NCI-H1092 (cell line): ENCODE measurements at regions not wholly inside any gene's neighbourhood (a gene's known extent, or its start where the extent isn't known, plus 50 kb on each side); places are given as distances from the start of the nearest gene placed in this dataset.
"Not testable (repeated sequence)": the region's sequence is repeated elsewhere in the genome, so short reads cannot be mapped to it uniquely, and the experiment has no call there.

Experiments
- DNase-seq: peaks from one replicate; lab custom pipeline; 2025; lab: John Stamatoyannopoulos, UW

DNA sequence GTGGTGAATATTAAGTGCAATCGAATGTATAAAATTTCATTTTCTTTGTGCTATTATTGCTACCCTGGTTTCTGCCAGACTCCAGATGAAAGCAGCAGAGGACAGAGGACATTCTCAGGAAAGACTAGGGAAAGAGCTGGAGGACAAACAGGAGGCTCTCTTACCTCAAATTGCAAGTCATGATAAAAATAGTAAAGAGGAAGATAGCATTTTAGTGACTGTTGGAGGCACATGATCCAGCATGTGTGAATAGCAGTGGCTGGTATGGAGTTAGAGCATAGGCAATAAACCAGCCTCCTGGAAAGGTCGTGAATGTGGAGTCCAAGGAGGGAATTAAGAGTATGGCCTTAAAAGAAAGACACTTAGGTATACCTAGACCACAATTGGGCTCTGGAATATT is 1040.0 kb downstream of the STPG2 start:
- DNase-seq = no peak

DNA sequence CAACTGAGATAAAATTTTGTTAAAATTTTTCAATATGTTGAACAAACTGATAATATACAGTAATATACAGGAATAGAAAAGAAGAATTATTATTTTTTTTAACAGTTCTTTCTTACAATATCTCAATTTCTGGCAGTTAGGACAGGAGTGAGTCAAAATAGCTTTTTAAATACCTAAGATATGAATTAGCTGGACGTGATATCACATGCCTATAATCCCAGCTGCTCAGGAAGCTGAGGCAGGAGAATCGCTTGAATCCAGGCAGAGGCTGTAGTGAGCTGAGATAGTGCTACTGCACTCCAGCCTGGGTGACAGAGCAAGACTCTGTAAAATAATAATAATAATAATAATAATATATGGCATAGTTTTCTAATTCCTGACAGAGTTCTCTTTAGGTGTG is 1039.3 kb downstream of the STPG2 start:
- DNase-seq = no peak

DNA sequence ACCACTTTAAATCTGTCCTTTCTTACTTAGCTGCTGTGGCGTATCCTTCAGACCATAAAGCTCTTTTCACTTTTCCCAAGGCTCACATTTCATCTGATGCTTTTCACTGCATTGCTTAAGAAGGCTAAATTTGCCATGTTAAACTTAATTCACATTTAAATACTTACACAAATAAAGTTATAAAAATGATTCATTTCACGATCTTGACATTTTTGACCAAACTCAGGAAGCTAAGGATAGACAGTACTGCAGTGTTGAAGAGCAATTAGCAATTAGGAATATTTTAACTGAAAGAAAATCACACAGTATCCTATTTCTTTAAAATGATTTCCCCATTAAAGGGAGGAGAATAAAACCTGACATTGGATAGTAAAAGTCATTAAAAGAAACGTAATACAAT is 1038.6 kb downstream of the STPG2 start:
- no peak for DNase-seq

DNA sequence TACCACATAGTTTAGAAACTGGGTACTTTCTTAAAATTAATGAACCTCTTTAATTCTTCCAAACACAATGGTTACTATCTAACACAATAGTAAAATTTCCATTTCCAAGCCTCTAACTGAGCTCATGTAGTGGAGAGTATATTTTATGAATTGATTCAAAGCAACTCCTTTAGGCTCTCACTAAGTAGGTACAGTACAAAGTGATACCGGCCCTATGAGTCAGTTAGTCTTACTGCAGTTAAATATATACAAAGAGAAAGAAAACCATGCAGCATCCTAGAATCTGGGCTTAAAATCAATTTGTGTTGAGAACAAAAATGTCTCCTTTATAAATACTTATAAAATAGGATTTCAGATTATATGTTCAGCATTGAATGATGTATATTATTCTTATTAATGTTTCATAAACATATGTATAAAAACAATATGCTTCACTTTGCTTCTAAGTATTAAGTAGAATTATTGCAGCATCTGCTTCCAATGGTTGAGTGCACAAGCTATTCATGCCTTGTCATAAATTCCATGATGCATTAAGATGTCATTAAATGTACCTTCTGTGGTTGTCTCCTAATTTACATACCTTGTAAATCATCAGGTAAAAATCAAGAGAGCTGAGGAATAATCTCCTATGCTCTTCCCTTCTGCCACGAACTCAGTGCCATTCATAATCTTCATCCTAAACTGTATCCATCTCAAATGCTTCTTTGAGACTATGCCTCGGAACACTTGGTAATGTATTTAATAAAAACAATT is 1037.8 kb downstream of the STPG2 start:
- no peak for DNase-seq

DNA sequence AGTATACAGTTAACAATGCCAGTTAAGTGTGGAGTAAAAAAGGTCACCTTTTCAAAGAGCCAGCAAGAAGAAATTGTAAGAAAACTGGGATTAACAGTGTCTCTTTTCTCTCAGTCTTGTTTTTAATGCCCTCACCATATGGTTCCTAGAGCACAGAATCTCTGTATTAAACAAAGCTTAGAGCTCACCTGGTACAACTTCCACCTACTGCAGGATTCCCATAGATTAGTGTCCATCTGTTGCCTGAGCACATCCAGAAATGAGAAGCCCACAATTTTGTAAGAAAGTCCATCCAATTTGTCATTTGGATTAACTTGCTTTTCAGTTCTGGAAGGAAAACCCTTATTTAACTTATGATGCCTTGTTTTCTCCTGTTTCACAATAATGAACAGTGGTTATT is 1037.1 kb downstream of the STPG2 start:
- no peak for DNase-seq

DNA sequence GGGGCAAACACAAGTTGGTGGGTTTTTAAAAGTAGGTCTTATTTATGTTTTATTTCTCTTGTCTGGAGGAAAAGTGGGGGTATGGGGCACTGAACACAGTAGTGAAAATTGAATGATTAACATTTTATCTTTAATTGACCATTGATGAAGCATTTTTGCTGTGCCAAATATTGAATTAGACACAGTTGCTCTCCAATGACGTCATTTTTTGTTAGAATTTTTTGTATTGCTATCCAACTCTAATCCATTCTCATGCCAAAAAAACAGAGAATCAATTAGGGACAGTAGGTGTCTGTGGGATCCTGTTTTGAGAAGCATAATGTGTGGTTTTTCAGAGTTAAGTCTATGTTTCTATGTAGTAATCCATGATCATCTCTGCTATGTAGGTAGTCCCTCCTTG is 1032.8 kb downstream of the STPG2 start:
- no peak for DNase-seq

DNA sequence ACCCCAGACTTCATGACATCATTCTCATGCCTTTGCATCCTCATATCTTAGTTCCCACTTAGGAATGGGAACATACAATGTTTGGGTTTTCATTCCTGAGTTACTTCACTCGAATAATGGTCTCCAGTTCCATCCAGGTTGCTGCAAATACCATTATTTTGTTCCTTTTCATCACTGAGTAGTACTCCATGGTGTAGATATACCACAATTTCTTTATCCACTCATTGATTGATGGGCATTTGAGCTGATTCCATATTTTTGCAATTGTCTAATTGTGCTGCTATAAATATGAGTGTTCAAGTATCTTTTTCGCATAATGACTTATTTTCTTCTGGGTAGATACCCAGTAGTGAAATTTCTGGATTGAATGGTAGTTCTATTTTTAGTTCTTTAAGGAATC is 1026.8 kb downstream of the STPG2 start:
- no peak for DNase-seq

DNA sequence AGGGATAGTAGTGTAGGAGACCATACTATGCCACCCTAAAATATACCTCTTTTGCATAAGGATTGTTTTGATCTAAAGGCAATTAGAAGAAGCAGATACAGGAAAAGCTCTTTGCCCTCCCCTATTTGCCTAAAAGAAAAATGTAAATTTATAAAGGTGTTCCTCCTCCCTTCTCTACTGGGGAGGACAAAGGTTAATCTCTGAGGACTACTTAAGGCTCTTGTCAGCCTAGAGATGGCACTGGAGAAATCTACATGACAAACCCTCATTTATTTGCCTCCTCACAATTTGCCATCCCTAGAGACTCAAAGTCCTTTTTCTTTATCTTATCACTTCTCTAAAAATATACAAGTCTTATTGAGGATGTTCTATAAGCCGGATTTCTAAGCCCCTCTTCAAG is 1021.8 kb downstream of the STPG2 start:
- no peak for DNase-seq

DNA sequence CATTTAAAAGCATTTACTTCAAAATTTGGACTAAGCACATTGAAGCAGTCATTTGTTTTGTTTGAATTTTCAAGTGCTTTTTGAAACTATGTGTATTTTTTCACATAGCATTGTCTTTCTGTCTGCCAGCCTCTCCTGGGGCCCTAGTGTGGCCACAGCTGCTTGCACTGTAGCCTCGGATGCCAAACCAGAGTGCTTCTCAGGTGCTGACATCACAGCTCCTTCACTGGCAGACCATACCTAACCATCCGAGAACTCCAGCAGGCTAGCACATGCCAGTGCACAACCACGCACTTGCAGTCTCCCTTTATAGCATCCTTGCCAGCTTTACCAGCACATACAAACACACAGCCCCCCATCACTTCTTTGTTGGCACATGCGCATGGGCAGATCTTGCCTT is 1019.7 kb downstream of the STPG2 start:
- no peak for DNase-seq

DNA sequence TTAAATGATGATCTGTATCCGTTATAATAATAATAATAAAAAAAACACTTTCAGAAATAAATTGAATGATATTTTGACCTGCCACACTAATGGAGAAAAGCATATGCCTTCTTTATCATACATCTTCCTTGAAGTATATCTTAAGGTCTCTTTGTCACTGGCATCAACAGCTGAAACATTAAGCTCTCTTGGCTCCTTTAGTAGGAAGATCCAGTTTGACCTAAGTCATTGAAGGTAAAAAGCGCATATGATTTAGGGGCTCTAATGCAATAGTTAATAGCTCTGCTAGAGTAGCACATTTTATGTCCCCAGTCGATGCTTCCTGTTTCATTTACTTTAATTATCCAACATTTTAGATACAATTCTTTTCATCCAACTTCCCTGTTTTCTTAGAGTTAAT is 1010.8 kb downstream of the STPG2 start:
- no peak for DNase-seq

DNA sequence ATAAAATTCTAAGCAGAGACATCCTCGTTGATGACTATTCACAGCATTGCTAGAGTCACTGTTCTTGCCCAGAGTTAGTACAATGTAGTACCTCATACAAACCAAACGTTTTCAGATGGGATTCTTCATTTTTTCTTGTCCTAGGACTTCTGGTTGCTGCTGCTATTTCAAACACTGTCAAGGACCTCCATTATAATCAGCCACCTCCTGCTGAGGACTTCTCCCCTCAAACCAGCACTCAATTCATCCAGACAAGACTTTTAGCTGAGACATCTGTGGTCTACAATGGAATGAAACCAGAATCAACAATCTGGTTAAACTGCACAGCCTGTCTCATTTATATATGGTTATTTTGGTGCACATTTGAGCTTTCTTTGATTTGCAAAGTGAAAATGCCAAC is 1008.8 kb downstream of the STPG2 start:
- DNase-seq = no peak

DNA sequence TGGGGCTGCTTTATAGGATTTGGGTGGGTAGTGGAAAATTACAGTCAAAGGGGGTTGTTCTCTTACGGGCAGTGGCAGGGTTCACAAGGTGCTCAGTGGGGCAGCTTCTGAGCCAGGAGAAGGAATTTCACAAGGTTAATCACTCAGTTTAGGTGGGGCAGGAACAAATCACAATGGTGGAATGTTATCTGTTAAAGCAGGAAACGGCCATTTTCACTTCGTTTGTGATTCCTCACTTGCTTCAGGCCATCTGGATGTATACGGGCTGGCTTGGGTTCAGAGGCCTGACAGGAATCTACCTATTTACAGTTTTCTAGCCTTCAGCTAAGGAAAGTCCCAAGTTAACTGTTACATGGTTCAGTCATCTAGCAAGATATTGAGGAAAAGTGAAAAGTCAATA is 1003.5 kb downstream of the STPG2 start:
- DNase-seq = no peak

DNA sequence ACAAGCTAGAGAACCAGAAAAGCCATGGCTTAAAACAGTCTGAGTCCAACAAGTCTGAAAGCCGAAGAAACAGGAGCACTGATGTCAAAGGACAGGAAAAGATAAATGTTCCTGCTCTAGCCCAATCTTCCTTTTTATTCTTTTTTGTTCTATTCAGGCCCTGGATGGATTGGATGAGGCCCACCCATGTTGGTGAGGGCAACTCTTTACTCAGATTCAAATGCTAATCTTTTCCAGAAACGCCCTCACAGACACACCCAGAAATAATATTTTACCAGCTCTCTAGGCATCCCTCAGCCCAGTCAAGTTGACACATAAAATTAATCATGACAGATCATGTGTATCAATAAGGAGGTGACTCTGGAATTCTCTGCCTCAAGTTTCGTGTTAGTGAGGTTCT is 1002.7 kb downstream of the STPG2 start:
- no peak for DNase-seq

DNA sequence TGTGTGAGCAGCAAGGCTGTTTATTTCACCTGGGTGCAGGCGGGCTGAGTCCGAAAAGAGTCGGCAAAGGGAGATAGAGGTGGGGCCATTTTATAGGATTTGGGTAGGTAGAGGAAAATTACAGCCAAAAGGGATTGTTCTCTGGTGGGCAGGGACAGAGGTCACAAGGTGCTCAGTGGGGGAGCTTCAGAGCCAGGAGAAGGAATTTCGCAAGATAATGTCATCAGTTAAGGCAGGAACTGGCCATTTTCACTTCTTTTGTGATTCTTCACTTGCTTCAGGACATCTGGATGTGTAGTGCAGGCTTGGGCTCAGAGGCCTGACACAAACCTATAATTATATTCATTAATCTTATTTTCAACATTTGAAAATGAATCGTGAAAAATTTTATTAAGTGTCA is 1001.9 kb downstream of the STPG2 start:
- DNase-seq = not testable (repeated sequence)

DNA sequence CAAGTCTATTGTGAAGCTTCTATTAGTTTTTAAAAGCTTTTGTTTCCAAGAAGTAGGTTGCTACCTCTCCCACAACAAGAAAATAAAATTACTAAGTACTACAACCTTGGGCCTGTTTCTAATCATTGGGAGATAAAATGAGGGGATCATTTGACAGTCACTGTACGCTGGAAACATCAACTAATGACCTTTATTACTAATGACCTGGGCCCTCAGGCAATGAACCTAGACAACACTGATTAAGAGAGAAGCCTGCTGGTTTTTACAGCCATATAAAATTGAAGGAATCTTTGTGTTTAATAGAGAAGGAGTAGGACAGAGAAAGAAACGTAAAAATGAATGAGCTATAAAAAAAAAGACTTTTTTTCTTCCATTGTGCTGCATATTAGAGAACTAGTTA is 1000.9 kb downstream of the STPG2 start:
- DNase-seq = no peak

DNA sequence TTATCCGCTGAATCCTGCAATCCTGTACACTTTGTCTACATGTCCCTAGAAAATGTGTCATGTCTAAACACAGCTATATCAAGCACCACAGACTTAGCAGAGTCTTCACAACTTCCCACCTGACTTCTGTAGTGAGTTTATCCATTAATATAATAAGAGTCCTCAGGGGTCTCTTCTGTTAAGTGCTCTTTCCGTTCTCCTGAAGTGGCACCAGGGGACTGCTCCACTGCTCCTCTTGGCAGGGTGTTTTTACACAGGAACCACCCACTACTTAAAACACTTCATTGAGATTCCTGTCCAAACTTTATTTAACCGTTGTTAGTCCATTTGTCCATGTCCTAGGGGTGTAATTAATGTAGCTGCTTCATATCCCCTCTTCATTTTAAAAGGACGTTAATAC is 1000.4 kb downstream of the STPG2 start:
- DNase-seq = no peak

DNA sequence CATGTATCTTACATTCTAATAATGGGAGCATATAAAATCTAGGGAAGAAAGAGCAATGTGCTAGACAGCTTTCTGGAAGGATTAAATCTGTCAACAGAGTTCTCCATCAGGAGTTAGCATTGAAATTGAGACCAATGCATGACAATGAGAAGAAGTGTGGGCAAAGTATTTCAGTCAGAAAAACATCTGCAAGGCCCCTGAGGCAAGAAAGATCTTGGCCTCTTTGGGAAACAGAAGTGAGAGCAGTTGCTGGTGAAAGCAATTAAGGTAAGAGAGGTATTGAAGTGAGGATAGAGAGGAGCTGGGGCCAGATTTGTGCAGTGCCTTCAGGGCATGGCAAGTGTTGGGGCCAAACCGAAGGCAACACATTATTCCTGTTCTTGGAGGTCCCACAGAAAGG is 999.1 kb downstream of the STPG2 start:
- DNase-seq = no peak

DNA sequence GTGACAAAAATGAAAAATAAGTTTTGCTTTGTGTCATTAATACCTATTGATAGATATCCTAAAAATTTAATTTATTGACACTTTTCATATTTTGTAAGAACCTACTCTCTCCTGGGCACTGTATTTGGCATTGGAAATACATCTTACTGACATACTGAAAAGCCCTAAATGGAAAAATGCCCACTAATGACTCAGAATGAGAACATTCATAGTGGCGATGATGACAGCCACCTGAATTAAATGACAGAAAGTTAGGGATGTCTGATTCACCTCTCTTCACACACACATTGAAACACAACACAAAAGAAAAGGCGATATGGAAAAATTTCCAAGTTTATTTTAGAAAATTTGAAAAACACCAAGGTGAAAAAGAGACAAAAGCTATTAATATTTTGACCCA is 992.3 kb downstream of the STPG2 start:
- DNase-seq = no peak

DNA sequence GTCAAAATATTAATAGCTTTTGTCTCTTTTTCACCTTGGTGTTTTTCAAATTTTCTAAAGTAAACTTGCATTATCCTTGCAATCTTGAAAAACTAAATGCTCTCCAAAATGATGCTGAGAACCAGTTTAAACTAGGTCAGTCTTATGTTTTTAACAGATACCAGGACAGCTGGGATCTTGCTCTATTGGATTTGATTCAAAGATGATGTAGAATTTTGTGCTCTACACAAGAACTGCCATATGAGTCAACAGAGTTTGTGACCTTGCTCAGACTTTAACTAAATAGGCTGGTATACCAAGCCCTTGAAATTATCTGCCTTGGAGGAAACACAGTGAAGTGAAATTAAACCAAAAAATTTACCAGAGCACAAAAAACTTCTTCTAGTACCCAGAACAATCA is 991.1 kb downstream of the STPG2 start:
- no peak for DNase-seq

DNA sequence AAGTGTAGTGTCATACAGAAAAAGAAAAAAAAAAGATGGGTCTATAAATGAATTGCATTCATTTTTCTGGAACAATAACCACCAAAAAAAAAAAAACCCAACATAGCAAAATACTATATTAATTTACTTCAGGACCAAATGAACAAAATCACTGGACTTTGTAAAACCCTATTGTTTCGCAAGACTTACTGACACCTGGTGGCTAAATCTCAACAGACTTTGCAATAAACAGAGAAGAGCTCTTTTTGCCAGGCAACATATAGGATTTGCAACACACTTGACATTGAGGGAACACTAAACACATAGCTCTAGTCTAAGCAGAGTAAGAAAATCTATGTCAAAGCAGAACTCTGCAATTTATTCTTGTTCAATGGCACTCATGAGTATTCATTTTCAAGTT is 990.2 kb downstream of the STPG2 start:
- no peak for DNase-seq

DNA sequence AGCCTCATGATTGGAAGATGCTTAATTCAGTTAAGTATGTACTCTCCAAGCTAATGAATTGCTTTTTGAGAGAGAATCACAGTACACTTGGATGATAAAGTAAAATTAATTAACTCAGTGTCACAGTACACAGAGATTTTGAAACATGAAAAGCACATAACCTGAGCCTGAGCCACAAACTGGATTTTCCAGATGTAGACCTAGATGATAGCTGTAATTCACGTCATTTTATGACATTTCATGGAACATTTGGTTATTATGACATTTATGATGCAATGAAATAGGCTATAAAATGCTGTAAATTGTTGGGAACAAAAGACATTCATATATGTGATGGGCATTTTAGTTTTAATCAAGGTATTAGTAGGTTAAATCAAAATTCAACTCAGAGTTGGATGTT is 983.7 kb downstream of the STPG2 start:
- no peak for DNase-seq

DNA sequence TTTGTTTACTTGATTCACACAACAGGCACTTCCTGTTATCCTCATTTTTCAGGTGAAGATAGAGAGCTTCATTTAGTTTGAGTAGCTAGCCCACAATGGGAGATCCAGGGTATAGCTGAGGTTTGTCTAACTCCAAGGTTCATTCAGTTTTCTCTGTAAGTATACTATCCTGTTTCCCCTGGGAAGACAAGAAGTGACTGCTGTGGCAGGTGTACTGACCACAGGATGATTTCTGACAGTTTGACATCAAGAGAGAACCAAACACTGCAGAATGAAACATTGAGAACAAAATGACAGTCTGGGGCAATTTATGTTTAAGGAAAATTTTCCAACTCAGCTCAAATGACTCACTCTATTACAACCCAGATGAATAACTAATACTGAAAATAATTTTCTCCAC is 958.0 kb downstream of the STPG2 start:
- no peak for DNase-seq

DNA sequence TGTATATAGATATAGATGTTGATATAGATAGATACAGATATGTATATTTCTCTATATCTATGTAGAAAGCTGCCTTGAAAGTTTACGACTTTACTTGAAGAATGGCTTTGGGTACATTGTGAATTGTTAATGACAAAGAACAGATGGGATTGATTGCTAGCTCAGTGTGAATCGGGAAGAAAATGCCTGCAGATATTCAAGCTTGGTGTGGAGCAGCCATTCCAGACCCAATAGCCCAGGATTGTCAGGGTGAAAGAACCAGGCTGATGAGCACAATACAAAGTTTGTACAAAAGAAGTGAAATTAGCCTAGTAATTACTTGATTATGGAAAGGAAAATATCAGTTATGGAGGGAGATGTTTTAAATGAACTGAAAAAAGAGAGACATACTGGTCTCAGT is 946.2 kb downstream of the STPG2 start:
- no peak for DNase-seq

DNA sequence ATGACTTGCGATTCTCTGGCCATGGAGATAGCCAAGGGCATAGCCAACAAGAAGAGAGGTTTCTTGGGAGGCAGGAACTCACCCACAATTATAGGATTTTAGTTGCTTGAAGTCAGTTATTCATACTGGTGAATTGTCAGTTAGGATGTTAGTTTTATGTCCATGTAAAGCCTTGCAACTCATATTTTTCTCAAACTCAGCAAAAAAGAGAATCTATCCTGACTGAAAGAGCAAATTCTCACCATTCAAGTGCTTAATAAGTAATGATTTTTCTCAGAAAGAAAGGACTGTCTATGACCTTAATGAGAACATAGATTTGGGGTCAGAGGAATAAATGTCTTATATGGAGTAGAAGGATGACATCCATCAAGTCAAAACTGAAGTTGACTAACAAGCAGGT is 934.5 kb downstream of the STPG2 start:
- no peak for DNase-seq
